Natural killer cell (primary cell): ENCODE measurements at regions not wholly inside any gene's neighbourhood (a gene's known extent, or its start where the extent isn't known, plus 50 kb on each side); places are given as distances from the start of the nearest gene placed in this dataset.

ENCODE experiments used
- ATAC-seq, 3 donors: fragments of 150-1000 bp in 2 of 3; fragments of 200-7000 bp in 1 of 3; cut with Tn5 transposase; 1 replicate in 1 of 3; 2 replicates in 2 of 3; pipeline ENCODE4 v1.10.0; 2021; ENCODE audit warnings: mild to moderate bottlenecking in 2 of 3, moderate library complexity in 2 of 3
- DNase-seq, 2 donors: peaks; one replicate each; pipeline versions ENCODE4 v3.0.0 to v3.0.0-alpha.2; 2013 to 2021; ENCODE audit warnings: mixed read lengths in 1 of 2
- H3K27ac ChIP-seq: one replicate; pipeline ENCODE4 v1.5.1; 2013; ENCODE audit warnings: mild to moderate bottlenecking, low read length
- H3K27me3 ChIP-seq: one replicate; pipeline ENCODE4 v1.6.1; 2013; ENCODE audit warnings: low read length; ENCODE audit not compliant: control insufficient read depth, insufficient read depth
- H3K36me3 ChIP-seq: one replicate; pipeline ENCODE4 v1.6.1; 2013; ENCODE audit warnings: low read length; ENCODE audit not compliant: control insufficient read depth, insufficient read depth
- H3K4me1 ChIP-seq: one replicate; pipeline ENCODE4 v1.6.1; 2013; ENCODE audit warnings: low read length; ENCODE audit not compliant: control insufficient read depth, insufficient read depth
- H3K4me3 ChIP-seq: one replicate; pipeline ENCODE4 v1.5.1; 2013; ENCODE audit warnings: low read length
- H3K9me3 ChIP-seq: one replicate; pipeline ENCODE4 v1.6.1; 2013; ENCODE audit warnings: low read length; ENCODE audit not compliant: control insufficient read depth, insufficient read depth
- H3K27ac Mint-ChIP-seq, 2 donors: one replicate each; pipeline ENCODE4 v1.8.0; 2022; ENCODE audit warnings: mild to moderate bottlenecking in 2 of 2, mixed read lengths in 2 of 2, moderate library complexity in 1 of 2
- H3K27me3 Mint-ChIP-seq, 2 donors: one replicate each; pipeline ENCODE4 v1.8.0; 2022; ENCODE audit warnings: low read depth in 2 of 2, mixed read lengths in 2 of 2
- H3K36me3 Mint-ChIP-seq: one replicate; pipeline ENCODE4 v1.8.0; 2022; ENCODE audit warnings: mixed read lengths
- H3K4me1 Mint-ChIP-seq, 2 donors: one replicate each; pipeline ENCODE4 v1.8.0; 2022; ENCODE audit warnings: mixed read lengths in 2 of 2
- H3K4me3 Mint-ChIP-seq: one replicate; pipeline ENCODE4 v1.8.0; 2022; ENCODE audit warnings: mild to moderate bottlenecking, moderate library complexity, mixed read lengths
- H3K9me3 Mint-ChIP-seq, 2 donors: one replicate each; pipeline ENCODE4 v1.8.0; 2022; ENCODE audit warnings: mixed read lengths in 2 of 2
- WGBS: methylation state at CpG from one replicate; pipeline ENCODE4 v1.1.7; 2013; ENCODE audit warnings: missing lambda C conversion rate; ENCODE audit not compliant: insufficient coverage; 5-methylcytosine and 5-hydroxymethylcytosine counted together
- intact Hi-C: fragments of 100-400 bp; cut with micrococcal nuclease; formaldehyde crosslinking; loops from one replicate; pipeline ENCODE4 v1.14.2; 2022
- TF ChIP-seq, protein P1 (sequence below): fragments of 200-600 bp; IDR thresholded peaks from one replicate; pipeline ENCODE4 v1.8.0; 2022; ENCODE audit warnings: antibody characterized with exemption

DNA sequence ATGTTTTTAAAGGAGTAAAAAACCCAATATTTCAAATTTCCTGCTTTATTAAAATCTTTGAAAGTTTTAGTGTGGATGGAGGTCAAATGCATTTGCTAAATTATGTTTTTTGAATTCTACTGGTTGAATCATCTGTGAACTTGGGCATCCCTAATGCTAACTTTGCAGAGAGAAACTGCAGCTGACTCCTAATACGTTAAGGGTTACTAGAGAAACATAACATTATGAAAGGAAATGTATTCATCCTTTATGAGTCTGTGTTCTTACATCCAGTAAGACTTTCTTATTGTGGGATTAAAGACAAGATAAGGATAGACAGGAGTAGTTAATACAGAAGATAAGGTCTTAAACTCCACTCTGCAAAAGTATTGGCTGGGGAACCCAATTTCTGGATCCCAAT is 140.6 kb downstream of the FAM124B start:
- 90% methylated on average over 1 of the region's 1 CpG for WGBS
- DNase-seq (no peak), ATAC-seq (no peak)
- Histone ChIP-seq H3K4me3 (no peak overlapping the region), H3K27me3 (peaks cover 5% of the 10 kb centered on the region), H3K27ac (no peak overlapping the region), H3K4me1 (no peaks in the 10 kb centered on the region), H3K36me3 (no peaks in the 10 kb centered on the region), H3K9me3 (no peaks in the 10 kb centered on the region)
- H3K4me1 Mint-ChIP-seq: peaks cover 0 to 5% of the 10 kb centered on the region in 2 donors
- no peaks in the 10 kb centered on the region for H3K9me3 Mint-ChIP-seq
- intact Hi-C loops: no loop called here
- H3K27me3 Mint-ChIP-seq: peaks cover 12 to 29% of the 10 kb centered on the region in 2 donors
- no peak overlapping the region for H3K4me3 Mint-ChIP-seq
- no peak overlapping the region for H3K27ac Mint-ChIP-seq
- TF ChIP-seq, protein P1, sequence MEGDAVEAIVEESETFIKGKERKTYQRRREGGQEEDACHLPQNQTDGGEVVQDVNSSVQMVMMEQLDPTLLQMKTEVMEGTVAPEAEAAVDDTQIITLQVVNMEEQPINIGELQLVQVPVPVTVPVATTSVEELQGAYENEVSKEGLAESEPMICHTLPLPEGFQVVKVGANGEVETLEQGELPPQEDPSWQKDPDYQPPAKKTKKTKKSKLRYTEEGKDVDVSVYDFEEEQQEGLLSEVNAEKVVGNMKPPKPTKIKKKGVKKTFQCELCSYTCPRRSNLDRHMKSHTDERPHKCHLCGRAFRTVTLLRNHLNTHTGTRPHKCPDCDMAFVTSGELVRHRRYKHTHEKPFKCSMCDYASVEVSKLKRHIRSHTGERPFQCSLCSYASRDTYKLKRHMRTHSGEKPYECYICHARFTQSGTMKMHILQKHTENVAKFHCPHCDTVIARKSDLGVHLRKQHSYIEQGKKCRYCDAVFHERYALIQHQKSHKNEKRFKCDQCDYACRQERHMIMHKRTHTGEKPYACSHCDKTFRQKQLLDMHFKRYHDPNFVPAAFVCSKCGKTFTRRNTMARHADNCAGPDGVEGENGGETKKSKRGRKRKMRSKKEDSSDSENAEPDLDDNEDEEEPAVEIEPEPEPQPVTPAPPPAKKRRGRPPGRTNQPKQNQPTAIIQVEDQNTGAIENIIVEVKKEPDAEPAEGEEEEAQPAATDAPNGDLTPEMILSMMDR: no peak
- H3K36me3 Mint-ChIP-seq: no peaks in the 10 kb centered on the region

DNA sequence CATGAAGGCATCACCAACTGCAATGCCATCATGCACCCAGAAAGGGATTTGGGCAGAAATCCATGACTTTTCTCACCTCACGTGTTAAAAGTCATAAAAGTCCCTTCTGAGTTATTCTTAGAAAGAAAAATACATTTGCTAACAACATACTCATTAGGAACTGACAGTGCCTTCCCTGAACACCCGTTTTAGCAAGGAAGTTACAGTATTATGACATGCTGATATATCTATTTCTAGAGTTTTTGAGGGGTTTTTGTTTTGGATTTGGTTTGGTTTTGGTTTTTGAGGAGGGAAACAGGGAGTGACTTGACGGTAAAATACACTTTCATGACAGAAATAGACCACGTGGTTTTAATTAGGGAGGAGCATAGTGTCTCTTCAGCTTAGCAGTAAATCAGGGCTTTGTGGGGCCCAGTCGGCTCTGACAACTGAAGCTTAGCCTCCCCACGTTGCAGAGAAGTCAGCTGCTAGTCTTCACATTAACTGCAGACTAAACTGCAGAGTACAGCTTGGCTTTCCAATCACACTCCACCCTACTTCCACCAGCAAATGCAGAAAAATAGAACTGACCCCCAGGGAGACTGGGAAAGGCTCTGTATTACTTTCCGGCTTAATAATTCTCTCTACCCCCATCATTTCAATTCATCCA is 141.4 kb downstream of the FAM124B start:
- H3K4me3 Mint-ChIP-seq: no peak overlapping the region
- H3K9me3 ChIP-seq: no peaks in the 10 kb centered on the region
- H3K4me1 ChIP-seq: no peaks in the 10 kb centered on the region
- no peak overlapping the region for H3K4me3 ChIP-seq
- H3K4me1 Mint-ChIP-seq: peaks cover 0 to 5% of the 10 kb centered on the region in 2 donors
- intact Hi-C loops: no loop called here
- ATAC-seq (no peak), DNase-seq (no peak)
- no peaks in the 10 kb centered on the region for H3K36me3 ChIP-seq
- peaks cover 9 to 23% of the 10 kb centered on the region in 2 donors for H3K27me3 Mint-ChIP-seq
- no peaks in the 10 kb centered on the region for H3K9me3 Mint-ChIP-seq
- TF ChIP-seq, protein P1: no peak
- 22% methylated on average over 6 of the region's 7 CpGs for WGBS
- no peaks in the 10 kb centered on the region for H3K36me3 Mint-ChIP-seq
- no peak overlapping the region for H3K27ac Mint-ChIP-seq
- H3K27ac ChIP-seq: no peak overlapping the region
- H3K27me3 ChIP-seq: peaks cover 5% of the 10 kb centered on the region

DNA sequence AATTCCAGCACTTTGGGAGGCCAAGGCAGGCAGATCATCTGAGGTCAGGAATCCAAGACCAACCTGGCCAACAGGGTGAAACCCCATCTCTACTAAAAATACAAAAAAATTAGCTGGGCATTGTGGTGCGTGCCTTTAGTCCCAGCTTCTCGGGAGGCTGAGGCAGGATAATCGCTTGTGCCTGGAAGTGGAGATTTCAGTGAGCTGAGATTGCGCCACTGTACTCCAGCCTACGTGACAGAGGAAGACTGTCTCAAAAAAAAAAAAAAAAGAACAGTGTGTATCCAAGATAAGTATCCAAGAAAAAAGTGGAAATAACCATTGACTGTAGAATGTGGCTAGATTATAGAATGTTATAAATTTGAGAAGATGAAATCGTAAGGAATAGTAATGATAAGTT is 142.1 kb downstream of the FAM124B start:
- TF ChIP-seq, protein P1: no peak
- no peaks in the 10 kb centered on the region for H3K9me3 ChIP-seq
- peaks cover 5 to 22% of the 10 kb centered on the region in 2 donors for H3K27me3 Mint-ChIP-seq
- H3K4me3 ChIP-seq: no peak overlapping the region
- no peaks in the 10 kb centered on the region for H3K9me3 Mint-ChIP-seq
- no peak overlapping the region for H3K27ac Mint-ChIP-seq
- no peaks in the 10 kb centered on the region for H3K36me3 Mint-ChIP-seq
- no peaks in the 10 kb centered on the region for H3K4me1 ChIP-seq
- ATAC-seq (no peak), DNase-seq (no peak)
- H3K4me1 Mint-ChIP-seq: peaks cover 0 to 5% of the 10 kb centered on the region in 2 donors
- no peaks in the 10 kb centered on the region for H3K36me3 ChIP-seq
- 93% methylated on average over 6 of the region's 6 CpGs for WGBS
- H3K4me3 Mint-ChIP-seq: no peak overlapping the region
- H3K27me3 ChIP-seq: peaks cover 5% of the 10 kb centered on the region
- intact Hi-C loops: no loop called here
- H3K27ac ChIP-seq: no peak overlapping the region

DNA sequence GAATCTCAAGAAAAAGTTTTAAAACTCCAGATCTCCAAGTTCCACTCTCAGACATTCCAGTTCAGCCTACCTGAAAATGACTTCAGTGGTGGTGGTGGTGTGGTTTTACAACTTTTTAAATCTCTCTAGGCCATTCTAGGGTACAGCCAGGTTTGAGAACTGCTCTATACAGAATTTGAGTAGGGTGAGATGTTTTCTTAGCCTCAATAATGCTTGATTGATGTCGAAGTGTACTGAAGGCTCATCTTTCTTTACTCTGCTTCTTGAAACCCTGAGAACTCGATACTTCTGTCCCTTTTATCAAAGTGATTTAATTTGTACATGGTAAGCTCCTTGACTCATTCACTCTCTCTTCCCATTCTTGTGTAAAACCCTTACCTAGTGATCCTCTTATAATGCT is 143.8 kb downstream of the FAM124B start:
- Mint-ChIP-seq H3K9me3 (no peaks in the 10 kb centered on the region), H3K4me3 (no peak overlapping the region), H3K27ac (no peak overlapping the region), H3K36me3 (no peaks in the 10 kb centered on the region), H3K4me1 (peaks cover 0 to 5% of the 10 kb centered on the region in 2 donors), H3K27me3 (peaks cover 7 to 22% of the 10 kb centered on the region in 2 donors)
- H3K36me3 ChIP-seq: no peaks in the 10 kb centered on the region
- intact Hi-C loops: no loop called here
- H3K4me1 ChIP-seq: no peaks in the 10 kb centered on the region
- 69% methylated on average over 2 of the region's 2 CpGs for WGBS
- no peak overlapping the region for H3K4me3 ChIP-seq
- TF ChIP-seq, protein P1: no peak
- peaks cover 6% of the 10 kb centered on the region for H3K27me3 ChIP-seq
- no peaks in the 10 kb centered on the region for H3K9me3 ChIP-seq
- no peak for DNase-seq
- no peak for ATAC-seq
- H3K27ac ChIP-seq: no peak overlapping the region
